ENCODE measurements at regions not wholly inside any gene's neighbourhood (a gene's known extent, or its start where the extent isn't known, plus 50 kb on each side); places are given as distances from the start of the nearest gene placed in this dataset.
A peak's percentile ranks its signal among the peaks of the same experiment; 100 is the strongest.

DNA sequence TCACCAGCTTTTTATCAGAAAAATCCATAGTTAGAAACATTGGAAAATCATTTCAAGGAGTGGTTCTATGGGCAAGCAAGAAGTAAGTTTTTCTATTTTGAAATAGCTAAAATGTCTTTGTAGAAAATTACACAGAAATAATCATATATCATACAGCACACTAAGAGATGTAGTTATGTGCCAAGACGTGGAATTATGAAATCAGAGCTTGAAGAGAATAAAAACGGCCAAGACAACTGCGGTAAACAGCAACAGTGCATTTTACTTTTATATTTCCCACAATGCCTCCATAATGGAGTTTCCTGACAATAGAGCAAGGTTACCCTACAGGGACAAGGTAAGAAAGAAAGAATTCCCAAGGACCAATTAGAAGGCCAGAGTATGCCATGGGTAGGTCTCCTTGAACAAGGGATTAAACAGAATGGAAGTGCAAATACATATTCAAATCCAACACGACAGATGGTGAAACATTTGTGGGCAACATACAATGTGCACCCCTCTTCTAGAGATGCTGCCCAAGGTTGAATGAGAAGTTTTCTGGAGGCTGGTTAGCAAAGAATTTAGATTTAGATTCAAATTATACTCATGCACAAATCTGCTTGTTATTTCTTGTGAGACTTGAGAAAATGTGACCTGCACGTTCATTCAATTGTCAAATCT is 76.1 kb upstream of the BTG1 start:
- Mint-ChIP-seq H3K4me1 (no peaks in the 10 kb centered on the region), H3K36me3 (ENCODE audit: insufficient read depth) (peaks cover 2% of the 10 kb centered on the region), H3K27me3 (no peaks in the 10 kb centered on the region), H3K4me3 (no peak overlapping the region), H3K27ac (ENCODE audit: low read depth) (no peak overlapping the region), H3K9me3 (no peaks in the 10 kb centered on the region)
- ATAC-seq (replicated peaks; ENCODE audit: extremely low read depth, poor library complexity, severe bottlenecking) (no peak), DNase-seq (ENCODE audit: low spot score in 2 of 2) (no peak)

DNA sequence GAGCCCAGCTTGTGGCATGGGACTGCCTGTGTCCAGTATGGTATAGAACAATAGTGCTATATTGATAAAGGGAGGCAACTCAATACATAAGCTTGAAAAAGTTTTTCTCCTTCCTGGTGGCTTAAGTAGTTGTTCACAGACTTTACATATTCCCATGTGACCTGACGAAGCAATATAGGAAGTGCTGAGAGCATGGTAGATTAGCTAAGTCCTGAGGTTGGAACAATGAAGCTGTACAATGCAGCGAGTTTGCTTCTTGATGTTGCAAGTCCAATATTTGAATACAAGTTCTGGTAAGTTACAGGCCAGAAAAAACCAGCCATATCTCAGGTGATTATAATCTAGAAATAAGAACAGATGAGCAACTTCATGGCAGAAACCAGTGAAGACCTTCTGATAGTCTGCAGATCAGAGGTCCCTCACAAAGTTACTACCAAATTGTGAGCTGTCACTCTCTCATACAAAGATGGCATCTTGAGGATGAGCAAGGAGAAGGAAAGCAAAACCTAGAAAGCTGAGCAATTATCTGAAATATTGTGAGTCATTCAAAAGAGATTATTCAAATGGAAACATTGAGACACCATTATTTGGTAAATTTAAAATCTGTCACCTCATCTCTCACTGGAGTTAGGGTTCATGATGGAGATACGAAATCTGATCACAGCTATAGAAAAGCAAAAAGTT is 72.9 kb upstream of the BTG1 start:
- Mint-ChIP-seq H3K9me3 (no peaks in the 10 kb centered on the region), H3K4me1 (peaks cover 6% of the 10 kb centered on the region), H3K27ac (ENCODE audit: low read depth) (no peak overlapping the region), H3K4me3 (no peak overlapping the region), H3K27me3 (no peaks in the 10 kb centered on the region), H3K36me3 (ENCODE audit: insufficient read depth) (peaks cover 2% of the 10 kb centered on the region)
- no peak for DNase-seq (ENCODE audit: low spot score in 2 of 2)
- no peak for ATAC-seq (replicated peaks; ENCODE audit: extremely low read depth, poor library complexity, severe bottlenecking)

- Mint-ChIP-seq H3K4me1 (peaks cover 6% of the 10 kb centered on the region), H3K9me3 (no peaks in the 10 kb centered on the region), H3K4me3 (no peak overlapping the region), H3K36me3 (ENCODE audit: insufficient read depth) (peaks cover 2% of the 10 kb centered on the region), H3K27me3 (no peaks in the 10 kb centered on the region), H3K27ac (ENCODE audit: low read depth) (no peak overlapping the region)
- DNase-seq (ENCODE audit: low spot score in 2 of 2) = no peak
- ATAC-seq (replicated peaks; ENCODE audit: extremely low read depth, poor library complexity, severe bottlenecking) = no peak
These were observed 70.4 kb upstream of the BTG1 start for GRCh38 chr12:92216092-92216491.

DNA sequence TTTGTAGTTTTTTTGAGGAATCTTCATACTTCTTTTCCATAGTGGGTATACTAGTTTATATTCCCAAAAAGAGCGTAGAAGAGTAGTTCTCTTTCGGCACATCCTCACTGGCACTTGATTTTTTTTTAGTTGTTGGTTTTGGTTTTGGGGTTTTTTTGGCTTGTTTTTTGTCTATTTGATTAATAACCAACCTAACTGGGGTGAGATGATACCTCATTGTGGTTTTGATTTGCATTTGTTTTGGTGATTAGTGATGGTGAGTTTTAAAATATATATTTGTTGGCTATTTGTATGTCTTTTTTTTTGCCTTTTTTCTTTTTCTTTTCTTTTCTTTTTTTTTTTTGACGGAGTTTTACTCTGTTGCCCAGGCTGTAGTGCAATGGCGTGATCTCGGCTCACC is 69.7 kb upstream of the BTG1 start:
- H3K4me3 Mint-ChIP-seq = no peak overlapping the region
- peaks cover 8% of the 10 kb centered on the region for H3K4me1 Mint-ChIP-seq
- no peak for ATAC-seq (replicated peaks; ENCODE audit: extremely low read depth, poor library complexity, severe bottlenecking)
- H3K9me3 Mint-ChIP-seq = no peaks in the 10 kb centered on the region
- no peaks in the 10 kb centered on the region for H3K27me3 Mint-ChIP-seq
- H3K27ac Mint-ChIP-seq (ENCODE audit: low read depth) = no peak overlapping the region
- no peak for DNase-seq (ENCODE audit: low spot score in 2 of 2)
- H3K36me3 Mint-ChIP-seq (ENCODE audit: insufficient read depth) = peaks cover 2% of the 10 kb centered on the region

DNA sequence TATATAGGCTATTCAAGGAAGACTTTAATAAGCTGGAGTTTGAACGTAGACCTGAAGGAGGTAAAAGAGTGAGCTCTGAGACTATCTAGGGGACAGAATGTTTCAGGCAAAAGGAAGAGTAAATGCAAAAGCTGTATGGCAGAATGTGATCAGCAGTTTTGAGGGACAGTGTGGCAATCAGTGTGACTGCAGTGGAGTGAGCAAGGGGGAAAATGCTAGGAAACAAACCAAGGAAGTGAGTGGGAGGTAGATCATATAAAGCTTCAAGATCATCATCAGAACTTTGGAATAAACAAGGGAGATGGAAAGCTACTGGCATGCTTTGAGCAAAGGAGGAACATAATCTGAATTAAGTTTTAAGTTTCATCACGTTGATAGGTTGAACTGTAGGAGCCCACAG is 67.5 kb upstream of the BTG1 start:
- H3K4me1 Mint-ChIP-seq = peaks cover 26% of the 10 kb centered on the region
- ATAC-seq (replicated peaks; ENCODE audit: extremely low read depth, poor library complexity, severe bottlenecking) (no peak), DNase-seq (ENCODE audit: low spot score in 2 of 2) (no peak)
- peaks cover 6% of the 10 kb centered on the region for H3K36me3 Mint-ChIP-seq (ENCODE audit: insufficient read depth)
- no peaks in the 10 kb centered on the region for H3K27me3 Mint-ChIP-seq
- no peak overlapping the region for H3K4me3 Mint-ChIP-seq
- no peak overlapping the region for H3K27ac Mint-ChIP-seq (ENCODE audit: low read depth)
- H3K9me3 Mint-ChIP-seq = no peaks in the 10 kb centered on the region

GRCh38 chr12:92210071-92210470 is 64.4 kb upstream of the BTG1 start:
- H3K4me3 Mint-ChIP-seq = peak overlapping the region; percentile 59
- no peaks in the 10 kb centered on the region for H3K27me3 Mint-ChIP-seq
- no peaks in the 10 kb centered on the region for H3K9me3 Mint-ChIP-seq
- ATAC-seq (replicated peaks; ENCODE audit: extremely low read depth, poor library complexity, severe bottlenecking) (no peak), DNase-seq (ENCODE audit: low spot score in 2 of 2) (no peak)
- H3K27ac Mint-ChIP-seq (ENCODE audit: low read depth) = peak overlapping the region; percentile 80
- peaks cover 8% of the 10 kb centered on the region for H3K36me3 Mint-ChIP-seq (ENCODE audit: insufficient read depth)
- peaks cover 21% of the 10 kb centered on the region for H3K4me1 Mint-ChIP-seq

GRCh38 chr12:92208613-92209121 is 63.0 kb upstream of the BTG1 start:
- Mint-ChIP-seq H3K9me3 (no peaks in the 10 kb centered on the region), H3K27me3 (no peaks in the 10 kb centered on the region), H3K4me1 (peaks cover 20% of the 10 kb centered on the region), H3K27ac (ENCODE audit: low read depth) (peak overlapping the region; percentile 85), H3K36me3 (ENCODE audit: insufficient read depth) (peaks cover 8% of the 10 kb centered on the region), H3K4me3 (peak overlapping the region; percentile 77)
- ATAC-seq (replicated peaks; ENCODE audit: extremely low read depth, poor library complexity, severe bottlenecking) (peak; percentile 92), DNase-seq (ENCODE audit: low spot score in 2 of 2) (peak in 1 of 2 donors; percentile 17)

GRCh38 chr12:92206596-92206995 is 61.0 kb upstream of the BTG1 start:
- Mint-ChIP-seq H3K27ac (ENCODE audit: low read depth) (no peak overlapping the region), H3K4me3 (no peak overlapping the region), H3K9me3 (no peaks in the 10 kb centered on the region), H3K4me1 (peaks cover 20% of the 10 kb centered on the region), H3K36me3 (ENCODE audit: insufficient read depth) (peaks cover 11% of the 10 kb centered on the region), H3K27me3 (no peaks in the 10 kb centered on the region)
- DNase-seq (ENCODE audit: low spot score in 2 of 2) (no peak), ATAC-seq (replicated peaks; ENCODE audit: extremely low read depth, poor library complexity, severe bottlenecking) (no peak)

DNA sequence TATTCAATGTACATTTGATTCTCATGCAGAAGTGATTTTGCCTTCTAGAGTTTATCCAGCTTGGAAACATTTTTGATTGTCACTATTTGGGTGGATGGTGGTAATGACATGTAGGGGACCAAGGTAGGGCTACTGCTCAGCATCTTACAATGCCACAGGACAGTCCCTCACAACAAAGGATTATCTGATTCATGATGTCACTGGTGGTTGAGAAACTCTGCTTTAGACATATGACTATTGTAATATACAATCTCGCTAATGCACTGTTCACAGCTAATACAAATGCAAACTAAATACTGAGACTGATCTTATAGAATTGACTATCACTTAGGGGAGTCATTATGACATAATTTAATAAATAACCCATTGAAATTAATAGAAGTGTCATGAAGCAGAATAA is 60.4 kb upstream of the BTG1 start:
- peaks cover 20% of the 10 kb centered on the region for H3K4me1 Mint-ChIP-seq
- no peaks in the 10 kb centered on the region for H3K9me3 Mint-ChIP-seq
- DNase-seq (ENCODE audit: low spot score in 2 of 2) (no peak), ATAC-seq (replicated peaks; ENCODE audit: extremely low read depth, poor library complexity, severe bottlenecking) (no peak)
- peaks cover 11% of the 10 kb centered on the region for H3K36me3 Mint-ChIP-seq (ENCODE audit: insufficient read depth)
- no peak overlapping the region for H3K4me3 Mint-ChIP-seq
- H3K27me3 Mint-ChIP-seq = no peaks in the 10 kb centered on the region
- no peak overlapping the region for H3K27ac Mint-ChIP-seq (ENCODE audit: low read depth)

DNA sequence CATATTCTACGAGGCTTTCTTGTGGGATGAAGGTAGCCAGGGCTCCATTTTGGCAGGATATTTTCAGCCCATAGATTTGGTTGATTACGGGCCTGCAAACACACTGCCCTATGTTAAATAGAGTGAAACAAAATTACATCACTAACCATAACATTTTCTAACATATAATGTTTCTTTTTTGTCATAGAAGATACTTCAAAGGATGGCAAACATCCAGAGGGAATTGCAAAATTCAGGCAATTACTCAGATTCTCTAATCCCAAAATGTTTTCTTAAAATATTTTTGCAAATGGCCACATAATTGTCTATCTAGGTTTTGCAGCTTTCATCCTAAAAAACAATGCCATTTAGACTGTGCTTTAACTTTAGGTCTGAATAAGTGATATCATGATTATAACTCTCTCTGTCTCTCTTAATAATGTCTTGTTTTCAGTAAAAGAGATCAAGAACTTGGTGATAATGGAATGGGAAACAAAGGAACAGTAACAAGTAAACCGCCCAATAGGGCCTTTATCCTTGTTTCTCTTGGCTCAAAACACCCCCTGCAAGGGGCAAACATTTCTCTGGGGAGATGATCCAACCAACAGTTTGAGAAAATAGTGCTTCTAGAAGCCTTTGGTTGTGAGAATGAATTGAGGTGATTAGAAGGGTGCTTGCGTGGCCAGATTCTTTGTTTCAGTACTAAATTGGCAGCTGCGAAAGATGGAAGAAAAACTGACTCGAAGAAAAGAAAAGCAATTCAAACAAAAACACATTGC is 54.4 kb upstream of the BTG1 start:
- H3K9me3 Mint-ChIP-seq = no peaks in the 10 kb centered on the region
- H3K4me3 Mint-ChIP-seq = no peak overlapping the region
- no peak overlapping the region for H3K27ac Mint-ChIP-seq (ENCODE audit: low read depth)
- peaks cover 2% of the 10 kb centered on the region for H3K36me3 Mint-ChIP-seq (ENCODE audit: insufficient read depth)
- DNase-seq (ENCODE audit: low spot score in 2 of 2) = no peak
- ATAC-seq (replicated peaks; ENCODE audit: extremely low read depth, poor library complexity, severe bottlenecking) = no peak
- peaks cover 6% of the 10 kb centered on the region for H3K4me1 Mint-ChIP-seq
- H3K27me3 Mint-ChIP-seq = no peaks in the 10 kb centered on the region

DNA sequence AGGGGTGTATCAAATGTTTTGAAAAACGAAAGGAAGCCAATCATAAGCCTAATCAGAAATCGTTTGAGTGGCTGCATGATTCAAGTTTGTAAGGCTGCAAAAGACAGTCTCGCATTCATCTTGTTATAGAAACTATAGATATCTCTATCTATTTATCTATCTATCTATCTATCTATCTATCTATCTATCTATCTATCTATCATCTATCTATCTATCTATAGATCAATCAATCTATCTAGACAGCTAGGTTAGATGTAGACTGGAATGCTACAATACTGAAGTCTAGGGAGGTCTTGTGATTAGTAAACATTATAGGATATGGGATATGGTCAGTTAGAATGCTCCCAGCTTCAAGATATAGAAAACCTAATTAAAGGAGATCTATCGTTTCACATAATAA is 52.2 kb upstream of the BTG1 start:
- Mint-ChIP-seq H3K27ac (ENCODE audit: low read depth) (no peak overlapping the region), H3K4me3 (no peak overlapping the region), H3K36me3 (ENCODE audit: insufficient read depth) (peaks cover 2% of the 10 kb centered on the region), H3K27me3 (no peaks in the 10 kb centered on the region), H3K4me1 (peaks cover 6% of the 10 kb centered on the region), H3K9me3 (no peaks in the 10 kb centered on the region)
- DNase-seq (ENCODE audit: low spot score in 2 of 2) (no peak), ATAC-seq (replicated peaks; ENCODE audit: extremely low read depth, poor library complexity, severe bottlenecking) (no peak)

- H3K4me1 Mint-ChIP-seq = peaks cover 6% of the 10 kb centered on the region
- H3K27me3 Mint-ChIP-seq = no peaks in the 10 kb centered on the region
- no peak overlapping the region for H3K4me3 Mint-ChIP-seq
- ATAC-seq (replicated peaks; ENCODE audit: extremely low read depth, poor library complexity, severe bottlenecking) = no peak
- no peaks in the 10 kb centered on the region for H3K36me3 Mint-ChIP-seq (ENCODE audit: insufficient read depth)
- no peak overlapping the region for H3K27ac Mint-ChIP-seq (ENCODE audit: low read depth)
- DNase-seq (ENCODE audit: low spot score in 2 of 2) = no peak
- no peaks in the 10 kb centered on the region for H3K9me3 Mint-ChIP-seq
These were observed 50.7 kb upstream of the BTG1 start for GRCh38 chr12:92196368-92196767.

All from central memory CD8-positive, alpha-beta T cell (primary cell).